Mesothelial cell of epicardium (in vitro differentiated cells): ENCODE measurements at regions not wholly inside any gene's neighbourhood (a gene's known extent, or its start where the extent isn't known, plus 50 kb on each side); places are given as distances from the start of the nearest gene placed in this dataset.

Experiments used
- DNase-seq, 2 experiments: peaks; one replicate each; pipeline ENCODE4 v3.0.0; 2021; ENCODE audit warnings: low spot score in 2 of 2; ENCODE audit not compliant: unreplicated experiment in 2 of 2
- H3K27ac Mint-ChIP-seq: 2 replicates; pipeline ENCODE4 v1.8.0; 2021; ENCODE audit warnings: mixed read lengths
- H3K27me3 Mint-ChIP-seq: 2 replicates; pipeline ENCODE4 v1.8.0; 2021; ENCODE audit warnings: low read depth, mixed read lengths
- H3K36me3 Mint-ChIP-seq: 2 replicates; pipeline ENCODE4 v1.8.0; 2021; ENCODE audit warnings: mixed read lengths
- H3K4me1 Mint-ChIP-seq: 2 replicates; pipeline ENCODE4 v1.8.0; 2021; ENCODE audit warnings: mixed read lengths
- H3K4me3 Mint-ChIP-seq: 2 replicates; pipeline ENCODE4 v1.8.0; 2021; ENCODE audit warnings: mild to moderate bottlenecking, moderate library complexity, mixed read lengths
- H3K9me3 Mint-ChIP-seq: 2 replicates; pipeline ENCODE4 v1.8.0; 2021; ENCODE audit warnings: mixed read lengths
- TF ChIP-seq, protein P1 (sequence below): fragments of 200-600 bp; sonication (generic); IDR thresholded peaks from one replicate; pipeline ENCODE4 v1.5.0; 2021; ENCODE audit warnings: antibody characterized with exemption; ENCODE audit not compliant: unreplicated experiment

DNA sequence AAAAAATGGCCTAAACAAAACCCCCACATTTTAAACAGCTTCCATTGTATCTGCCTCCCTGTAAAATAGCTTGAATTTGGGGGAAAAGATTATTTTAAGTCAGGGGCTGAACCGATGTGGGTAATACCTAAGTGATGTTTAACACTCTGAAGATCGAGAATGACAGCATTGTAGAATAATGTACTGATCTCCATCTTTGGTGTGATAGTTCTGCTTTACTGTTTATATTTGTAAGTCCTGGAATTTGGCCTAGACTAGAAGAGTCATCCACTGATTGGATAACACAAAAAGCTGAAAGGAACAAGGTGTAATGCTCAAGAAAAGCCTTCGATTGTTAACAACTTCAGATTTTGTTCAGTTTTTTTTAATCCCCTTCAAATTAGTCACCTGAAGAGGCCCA, 53.8 kb upstream of the CCDC68 start:
- Mint-ChIP-seq H3K27me3 (no peaks in the 10 kb centered on the region), H3K27ac (no peak overlapping the region), H3K4me1 (peaks cover 2% of the 10 kb centered on the region), H3K36me3 (no peaks in the 10 kb centered on the region), H3K4me3 (no peak overlapping the region), H3K9me3 (peaks cover 4% of the 10 kb centered on the region)
- TF ChIP-seq, protein P1, sequence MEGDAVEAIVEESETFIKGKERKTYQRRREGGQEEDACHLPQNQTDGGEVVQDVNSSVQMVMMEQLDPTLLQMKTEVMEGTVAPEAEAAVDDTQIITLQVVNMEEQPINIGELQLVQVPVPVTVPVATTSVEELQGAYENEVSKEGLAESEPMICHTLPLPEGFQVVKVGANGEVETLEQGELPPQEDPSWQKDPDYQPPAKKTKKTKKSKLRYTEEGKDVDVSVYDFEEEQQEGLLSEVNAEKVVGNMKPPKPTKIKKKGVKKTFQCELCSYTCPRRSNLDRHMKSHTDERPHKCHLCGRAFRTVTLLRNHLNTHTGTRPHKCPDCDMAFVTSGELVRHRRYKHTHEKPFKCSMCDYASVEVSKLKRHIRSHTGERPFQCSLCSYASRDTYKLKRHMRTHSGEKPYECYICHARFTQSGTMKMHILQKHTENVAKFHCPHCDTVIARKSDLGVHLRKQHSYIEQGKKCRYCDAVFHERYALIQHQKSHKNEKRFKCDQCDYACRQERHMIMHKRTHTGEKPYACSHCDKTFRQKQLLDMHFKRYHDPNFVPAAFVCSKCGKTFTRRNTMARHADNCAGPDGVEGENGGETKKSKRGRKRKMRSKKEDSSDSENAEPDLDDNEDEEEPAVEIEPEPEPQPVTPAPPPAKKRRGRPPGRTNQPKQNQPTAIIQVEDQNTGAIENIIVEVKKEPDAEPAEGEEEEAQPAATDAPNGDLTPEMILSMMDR = no peak
- no peak for DNase-seq

DNA sequence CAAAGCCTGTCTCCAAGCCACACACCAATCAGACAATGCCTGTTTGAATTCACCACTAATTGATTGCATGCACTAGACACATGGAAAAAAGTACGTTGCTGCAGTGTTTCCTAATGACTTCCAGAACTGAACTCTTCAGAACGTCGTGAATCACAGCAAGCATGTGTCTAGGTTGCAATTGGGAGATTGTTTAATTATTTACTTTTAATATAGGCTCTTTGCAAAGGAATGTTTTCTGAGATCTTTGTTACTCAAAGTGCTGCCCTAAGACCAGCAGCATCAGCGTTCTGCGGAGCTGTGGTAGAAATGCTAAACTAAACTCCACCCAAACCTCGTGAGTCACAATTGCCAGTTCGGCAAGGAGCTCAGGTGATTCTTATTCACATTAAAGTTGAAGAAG, 52.7 kb upstream of the CCDC68 start:
- H3K9me3 Mint-ChIP-seq = peaks cover 4% of the 10 kb centered on the region
- TF ChIP-seq, protein P1 = no peak
- peaks cover 2% of the 10 kb centered on the region for H3K4me1 Mint-ChIP-seq
- H3K36me3 Mint-ChIP-seq = no peaks in the 10 kb centered on the region
- H3K27me3 Mint-ChIP-seq = no peaks in the 10 kb centered on the region
- H3K4me3 Mint-ChIP-seq = no peak overlapping the region
- no peak overlapping the region for H3K27ac Mint-ChIP-seq
- DNase-seq = no peak
